H1 (cell line): ENCODE measurements at regions not wholly inside any gene's neighbourhood (a gene's known extent, or its start where the extent isn't known, plus 50 kb on each side); places are given as distances from the start of the nearest gene placed in this dataset.

ENCODE experiments used
- CTCF ChIA-PET: fragments of 300-600 bp; sonication (Branson Sonifier 250); formaldehyde crosslinking; loops from one replicate; lab custom pipeline; 2021; ENCODE audit not compliant: partially characterized antibody; lab: Charles Lee
- POLR2A ChIA-PET: fragments of 300-600 bp; sonication (Branson Sonifier 250); formaldehyde crosslinking; loops from one replicate; lab custom pipeline; 2021; ENCODE audit warnings: inconsistent platforms; ENCODE audit not compliant: partially characterized antibody; lab: Charles Lee
- DNase-seq, 2 experiments: peaks; one replicate each; pipeline versions ENCODE4 v3.0.0 to v3.0.0-alpha.2; 2010 to 2022; ENCODE audit warnings: low spot score in 2 of 2, low read depth in 1 of 2, mixed read lengths in 1 of 2
- FAIRE-seq: peaks from 2 replicates; lab custom pipeline; 2011; peaks lifted over from hg19 to GRCh38; lab: Jason Lieb, UNC
- H2AFZ ChIP-seq: 2 replicates; pipeline ENCODE4 v1.8.1; 2012; ENCODE audit warnings: low read length, inconsistent platforms
- H2AK5ac ChIP-seq: 2 replicates; pipeline ENCODE4 v1.6.1; 2013; ENCODE audit warnings: low read depth, low read length
- H2BK120ac ChIP-seq: replicated peaks from 2 replicates; pipeline ENCODE3; 2013; ENCODE audit warnings: low read depth, low read length, inconsistent platforms
- H2BK12ac ChIP-seq: 2 replicates; pipeline ENCODE4 v1.6.1; 2013; ENCODE audit warnings: low read depth, low read length
- H2BK15ac ChIP-seq: 2 replicates; pipeline ENCODE4 v1.6.1; 2013; ENCODE audit warnings: low read length
- H2BK20ac ChIP-seq: 2 replicates; pipeline ENCODE4 v1.6.1; 2013; ENCODE audit warnings: low read length
- H2BK5ac ChIP-seq: 2 replicates; pipeline ENCODE4 v1.6.1; 2013; ENCODE audit warnings: low read depth, low read length
- H3K14ac ChIP-seq: 2 replicates; pipeline ENCODE4 v1.6.1; 2013; ENCODE audit warnings: inconsistent platforms; ENCODE audit not compliant: insufficient read length
- H3K18ac ChIP-seq: 2 replicates; pipeline ENCODE4 v1.6.1; 2013; ENCODE audit warnings: low read length; ENCODE audit errors: extremely low read depth
- H3K23ac ChIP-seq: 2 replicates; pipeline ENCODE4 v1.6.1; 2013; ENCODE audit warnings: inconsistent platforms; ENCODE audit not compliant: insufficient read length
- H3K23me2 ChIP-seq: 2 replicates; pipeline ENCODE4 v1.6.1; 2013; ENCODE audit warnings: low read depth, low read length
- H3K27ac ChIP-seq: 2 replicates; pipeline ENCODE4 v1.6.1; 2011; ENCODE audit warnings: low read depth, low read length, inconsistent platforms
- H3K27me3 ChIP-seq, 4 experiments: replicated peaks in 1 of 4; 1 replicate in 1 of 4; 2 replicates in 3 of 4; pipeline versions ENCODE4 v1.6.1 to v1.8.1; 2011 to 2013; ENCODE audit warnings: low read length in 3 of 4, mild to moderate bottlenecking in 3 of 4, inconsistent platforms in 2 of 4, mixed read lengths in 2 of 4, moderate library complexity in 1 of 4; ENCODE audit not compliant: control insufficient read depth in 3 of 4, insufficient read depth in 3 of 4; ENCODE audit errors: extremely low read depth in 1 of 4
- H3K36me3 ChIP-seq, 4 experiments: 2 replicates each; pipeline versions ENCODE4 v1.6.1 to v1.8.1; 2011 to 2013; ENCODE audit warnings: mild to moderate bottlenecking in 4 of 4, low read length in 3 of 4, moderate library complexity in 2 of 4, control low read depth in 1 of 4, inconsistent platforms in 1 of 4; ENCODE audit not compliant: insufficient read depth in 4 of 4, control insufficient read depth in 2 of 4
- H3K4ac ChIP-seq: replicated peaks from 2 replicates; pipeline ENCODE3; 2013; ENCODE audit warnings: low read length, low read depth, mixed read lengths, inconsistent platforms; ENCODE audit not compliant: insufficient read length
- H3K4me1 ChIP-seq, 4 experiments: replicated peaks in 1 of 4; 1 replicate in 1 of 4; 2 replicates in 3 of 4; pipeline versions ENCODE4 v1.6.1 to v1.8.1; 2011 to 2013; ENCODE audit warnings: low read length in 3 of 4, inconsistent platforms in 2 of 4, mixed read lengths in 1 of 4; ENCODE audit not compliant: insufficient read depth in 4 of 4, control insufficient read depth in 3 of 4
- H3K4me2 ChIP-seq, 2 experiments: 2 replicates each; pipeline versions ENCODE4 v1.6.1 to v1.8.1; 2011 to 2013; ENCODE audit warnings: low read depth in 2 of 2, low read length in 2 of 2, control low read depth in 1 of 2, inconsistent platforms in 1 of 2, mild to moderate bottlenecking in 1 of 2; ENCODE audit not compliant: insufficient read depth in 1 of 2
- H3K4me3 ChIP-seq, 4 experiments: fragments of 200-600, 300-600 bp in 1 of 4; sonication (generic), shearing (Covaris generic), sonication (Bioruptor Twin) in 1 of 4; 2 replicates each; pipeline versions ENCODE4 v1.5.1 to v1.8.1; 2011 to 2016; ENCODE audit warnings: low read length in 4 of 4, low read depth in 3 of 4, control low read depth in 2 of 4, inconsistent platforms in 2 of 4, mild to moderate bottlenecking in 2 of 4, mixed read lengths in 1 of 4, moderate library complexity in 1 of 4; ENCODE audit not compliant: insufficient read depth in 2 of 4; ENCODE audit errors: extremely low read depth in 1 of 4
- H3K56ac ChIP-seq: replicated peaks from 2 replicates; pipeline ENCODE3; 2013; ENCODE audit warnings: low read depth, mild to moderate bottlenecking, mixed read lengths, low read length, inconsistent platforms; ENCODE audit not compliant: insufficient read length
- H3K79me1 ChIP-seq: 2 replicates; pipeline ENCODE4 v1.6.1; 2013; ENCODE audit warnings: low read depth, low read length, control low read depth
- H3K79me2 ChIP-seq, 2 experiments: 2 replicates each; pipeline versions ENCODE4 v1.6.1 to v1.8.1; 2012 to 2013; ENCODE audit warnings: low read length in 2 of 2, mild to moderate bottlenecking in 2 of 2, inconsistent platforms in 1 of 2; ENCODE audit not compliant: insufficient read depth in 2 of 2, control insufficient read depth in 1 of 2
- H3K9ac ChIP-seq, 4 experiments: replicated peaks in 1 of 4; 1 replicate in 1 of 4; 2 replicates in 3 of 4; pipeline versions ENCODE4 v1.6.1 to v1.8.1; 2011 to 2013; ENCODE audit warnings: low read depth in 3 of 4, low read length in 3 of 4, control low read depth in 2 of 4, mild to moderate bottlenecking in 2 of 4, moderate library complexity in 2 of 4, inconsistent platforms in 1 of 4; ENCODE audit errors: extremely low read depth in 1 of 4
- H3K9me3 ChIP-seq, 2 experiments: 2 replicates each; pipeline versions ENCODE4 v1.6.1 to v1.8.1; 2012 to 2013; ENCODE audit warnings: mild to moderate bottlenecking in 2 of 2, moderate library complexity in 2 of 2, control low read depth in 1 of 2, inconsistent platforms in 1 of 2, low read depth in 1 of 2, low read length in 1 of 2, mixed read lengths in 1 of 2; ENCODE audit not compliant: insufficient read depth in 2 of 2
- H4K20me1 ChIP-seq, 2 experiments: replicated peaks in 1 of 2; 2 replicates each; pipeline versions ENCODE3 to v1.8.1; 2011 to 2013; ENCODE audit warnings: inconsistent platforms in 2 of 2, low read length in 2 of 2, mild to moderate bottlenecking in 1 of 2; ENCODE audit not compliant: insufficient read depth in 2 of 2, control insufficient read depth in 1 of 2
- H4K5ac ChIP-seq: 2 replicates; pipeline ENCODE4 v1.6.1; 2013; ENCODE audit warnings: low read length, low read depth, mixed read lengths, inconsistent platforms; ENCODE audit not compliant: insufficient read length
- H4K8ac ChIP-seq: 2 replicates; pipeline ENCODE4 v1.8.0; 2013; ENCODE audit warnings: mild to moderate bottlenecking, moderate library complexity, low read length, inconsistent platforms; ENCODE audit not compliant: insufficient read depth; ENCODE audit errors: extremely low read depth
- H4K91ac ChIP-seq: replicated peaks from 2 replicates; pipeline ENCODE3; 2013; ENCODE audit warnings: low read length, mixed read lengths, inconsistent platforms; ENCODE audit not compliant: insufficient read length
- CHD1 ChIP-seq: IDR thresholded peaks from 2 replicates; pipeline ENCODE4 v1.6.1; 2012; ENCODE audit warnings: low read depth, low read length, improper control_type of control experiment
- WGBS, 2 experiments: shearing (Covaris generic) in 1 of 2; methylation state at CpG; one replicate each; pipeline versions ENCODE4 v1.1.6 to v1.1.7; 2013 to 2015; ENCODE audit warnings: low lambda C conversion rate in 2 of 2, mixed read lengths in 2 of 2, inconsistent platforms in 1 of 2, low coverage in 1 of 2, missing lambda C conversion rate in 1 of 2; ENCODE audit not compliant: insufficient replicate concordance in 2 of 2, insufficient coverage in 1 of 2, insufficient read length in 1 of 2; ENCODE audit errors: extremely low coverage in 1 of 2, missing lambda C conversion rate in 1 of 2; 5-methylcytosine and 5-hydroxymethylcytosine counted together

- CTCF ChIA-PET, result interaction anchor here (0.5 kb wide), 1 partner anchor 57 kb away, joined by 4 read pairs; no protein-coding TSS in a partner anchor
- H3K9me3 ChIP-seq, result no peaks in the 10 kb centered on the region
- H3K23ac ChIP-seq, result no peak overlapping the region
- H2BK5ac ChIP-seq, result no peak overlapping the region
- no peak overlapping the region for H3K4me3 ChIP-seq
- DNase-seq (no peak), FAIRE-seq (no peak)
- no peak overlapping the region for H2BK12ac ChIP-seq
- no peak overlapping the region for H2AK5ac ChIP-seq
- H3K79me2 ChIP-seq, result no peaks in the 10 kb centered on the region
- no peak overlapping the region for H2BK120ac ChIP-seq
- 92% methylated on average over 4 of the region's 4 CpGs; no CpG with 5 or more reads in 1 of the 2 experiments for WGBS, 2 experiments
- no peak overlapping the region for H3K56ac ChIP-seq
- no peak overlapping the region for H2BK15ac ChIP-seq
- H4K20me1 ChIP-seq, result no peaks in the 10 kb centered on the region
- H3K36me3 ChIP-seq, result no peaks in the 10 kb centered on the region
- H4K91ac ChIP-seq, result no peak overlapping the region
- no peak overlapping the region for H3K14ac ChIP-seq
- H4K8ac ChIP-seq, result no peak overlapping the region
- H3K4me1 ChIP-seq, result no peaks in the 10 kb centered on the region
- H3K4me2 ChIP-seq, result no peak overlapping the region
- no peak overlapping the region for H2BK20ac ChIP-seq
- H3K23me2 ChIP-seq, result no peaks in the 10 kb centered on the region
- no peak overlapping the region for H4K5ac ChIP-seq
- H3K9ac ChIP-seq, result no peak overlapping the region
- H3K27me3 ChIP-seq, result no peaks in the 10 kb centered on the region
- H3K79me1 ChIP-seq, result 0 out of 2 replicates have a peak, but pooled peaks cover 2% of the 10 kb centered on the region
- no peak overlapping the region for H3K4ac ChIP-seq
- TF ChIP-seq CHD1, result no peak
- POLR2A ChIA-PET, result interaction anchor here (1.2 kb wide), 1 partner anchor 51 kb away, joined by 3 read pairs; no protein-coding TSS in a partner anchor
- no peak overlapping the region for H2AFZ ChIP-seq
- H3K18ac ChIP-seq, result no peak overlapping the region
- no peak overlapping the region for H3K27ac ChIP-seq
These were observed 122.3 kb downstream of the RNASET2 start for GRCh38 chr6:166834049-166834448.
